K562 (cell line): ENCODE measurements at regions not wholly inside any gene's neighbourhood (a gene's known extent, or its start where the extent isn't known, plus 50 kb on each side); places are given as distances from the start of the nearest gene placed in this dataset.

Experiments
- ATAC-seq: fragments of 200-7000 bp; cut with Tn5 transposase; 3 replicates; pipeline ENCODE4 v1.9.1; 2020; ENCODE audit warnings: moderate library complexity
- BruUV-seq: library from RNA; stranded (reverse); fragments of 400-500 nt; replicated peaks from 2 replicates; lab custom pipeline; 2021; lab: Mats Ljungman, UMichigan
- CTCF ChIA-PET: fragments of 300-600 bp; formaldehyde crosslinking; extraction: SDS; loops from one replicate; lab custom pipeline; 2021; ENCODE audit warnings: low intra/inter-chr PET ratio; lab: Yijun Ruan, JAX
- POLR2A ChIA-PET: fragments of 300-600, 350-650 bp; sonication (Branson Sonifier 250); formaldehyde crosslinking; extraction: SDS; loops from one replicate; lab custom pipeline; 2021; ENCODE audit warnings: antibody characterized with exemption, inconsistent platforms; lab: Yijun Ruan, JAX
- DNase-seq, 4 experiments: peaks; one replicate each; pipeline versions ENCODE4 v3.0.0 to v3.0.0-alpha.2; 2011 to 2018; ENCODE audit warnings: low spot score in 3 of 4, mixed read lengths in 3 of 4; ENCODE audit errors: extremely low read depth in 1 of 4
- FAIRE-seq: peaks from 2 replicates; lab custom pipeline; 2011; peaks lifted over from hg19 to GRCh38; lab: Jason Lieb, UNC
- H2AFZ ChIP-seq: 2 replicates; pipeline ENCODE4 v1.6.0; 2011; ENCODE audit warnings: low read depth, low read length, control low read depth, inconsistent platforms
- H3K27ac ChIP-seq: fragments of 200-600 bp; 3 replicates; pipeline ENCODE4 v1.8.0; 2011; ENCODE audit warnings: low read depth, mild to moderate bottlenecking, control low read depth, inconsistent platforms, low read length, moderate library complexity, mixed read lengths; ENCODE audit errors: extremely low read depth
- H3K27me3 ChIP-seq, 2 experiments: fragments of 300-600 bp in 1 of 2; 2 replicates in 1 of 2; 3 replicates in 1 of 2; pipeline versions ENCODE4 v1.6.0 to v1.8.0; 2011; ENCODE audit warnings: inconsistent platforms in 2 of 2, low read length in 2 of 2, mild to moderate bottlenecking in 1 of 2, mixed read lengths in 1 of 2, moderate library complexity in 1 of 2; ENCODE audit not compliant: control insufficient read depth in 2 of 2, insufficient read depth in 2 of 2
- H3K36me3 ChIP-seq: fragments of 300-600 bp; 3 replicates; pipeline ENCODE4 v1.8.0; 2011; ENCODE audit warnings: mild to moderate bottlenecking, low read length, inconsistent platforms; ENCODE audit not compliant: control insufficient read depth, insufficient read depth
- H3K4me1 ChIP-seq, 2 experiments: fragments of 200-600 bp in 1 of 2; replicated peaks in 1 of 2; 2 replicates in 1 of 2; 3 replicates in 1 of 2; pipeline versions ENCODE4 v1.5.1 to v1.8.0; 2011; ENCODE audit warnings: inconsistent platforms in 2 of 2, low read length in 2 of 2, mild to moderate bottlenecking in 1 of 2, mixed read lengths in 1 of 2, moderate library complexity in 1 of 2; ENCODE audit not compliant: control insufficient read depth in 2 of 2, insufficient read depth in 2 of 2
- H3K4me2 ChIP-seq: 2 replicates; pipeline ENCODE4 v1.6.1; 2011; ENCODE audit warnings: low read length, control low read depth, inconsistent platforms, mixed read lengths; ENCODE audit not compliant: insufficient read depth
- H3K4me3 ChIP-seq: fragments of 200-600 bp; sonication (generic), shearing (Covaris generic); 2 replicates; pipeline ENCODE4 v1.5.1; 2016; ENCODE audit warnings: control low read depth, inconsistent platforms
- H3K79me2 ChIP-seq: fragments of 200-600 bp; 3 replicates; pipeline ENCODE4 v1.8.0; 2011; ENCODE audit warnings: low read length, inconsistent platforms; ENCODE audit not compliant: control insufficient read depth, insufficient read depth
- H3K9ac ChIP-seq, 2 experiments: 2 replicates each; pipeline versions ENCODE4 v1.6.0 to v1.6.1; 2011; ENCODE audit warnings: low read depth in 2 of 2, low read length in 2 of 2, control low read depth in 1 of 2, inconsistent platforms in 1 of 2, mild to moderate bottlenecking in 1 of 2, mixed read lengths in 1 of 2; ENCODE audit not compliant: insufficient read depth in 1 of 2
- H3K9me1 ChIP-seq: one replicate; pipeline ENCODE4 v1.6.0; 2011; ENCODE audit warnings: inconsistent platforms, mild to moderate bottlenecking, low read length, moderate library complexity; ENCODE audit not compliant: control insufficient read depth, insufficient read depth
- H3K9me3 ChIP-seq: replicated peaks from 2 replicates; pipeline ENCODE4 v1.5.1; 2011; ENCODE audit warnings: low read depth, low read length, inconsistent platforms; ENCODE audit not compliant: control insufficient read depth, insufficient read depth
- H4K20me1 ChIP-seq: replicated peaks from 2 replicates; pipeline ENCODE4 v1.6.1; 2011; ENCODE audit warnings: low read length, inconsistent platforms, mixed read lengths; ENCODE audit not compliant: control insufficient read depth, insufficient read depth
- CBX3 ChIP-seq, 2 experiments: IDR thresholded peaks; 1 replicate in 1 of 2; 2 replicates in 1 of 2; pipeline ENCODE4 v1.6.1; 2012; ENCODE audit warnings: inconsistent platforms in 2 of 2, low read length in 2 of 2, borderline replicate concordance in 1 of 2, control low read depth in 1 of 2
- ELF4 ChIP-seq: fragments of 450-650 bp; formaldehyde crosslinking; IDR thresholded peaks from 2 replicates; pipeline ENCODE4 v1.4.0; 2022; ENCODE audit warnings: missing genetic modification characterization
- HEY1 ChIP-seq: fragments of 250-450 bp; sonication (Bioruptor Pico); IDR thresholded peaks from 2 replicates; pipeline ENCODE4 v1.5.0; 2020; ENCODE audit warnings: mild to moderate bottlenecking, moderate library complexity, borderline replicate concordance
- HMGXB4 ChIP-seq: sonication (generic); formaldehyde crosslinking; IDR thresholded peaks from 2 replicates; pipeline ENCODE4 v1.8.1; 2023; ENCODE audit warnings: mild to moderate bottlenecking, missing genetic modification reagents
- ILK ChIP-seq: fragments of 450-650 bp; IDR thresholded peaks from 2 replicates; pipeline ENCODE4 v1.6.1; 2016; ENCODE audit warnings: missing genetic modification characterization, low read depth, mild to moderate bottlenecking, missing compliant biosample characterization, moderate library complexity, borderline replicate concordance
- MLX ChIP-seq, 2 experiments: fragments of 450-650 bp in 1 of 2; sonication (generic) in 1 of 2; formaldehyde crosslinking; conservative IDR thresholded peaks; 2 replicates each; pipeline versions ENCODE4 v1.4.0 to v1.8.1; 2020 to 2022; ENCODE audit warnings: mild to moderate bottlenecking in 1 of 2, missing genetic modification reagents in 1 of 2
- MNT ChIP-seq, 2 experiments: fragments of 450-650 bp; conservative IDR thresholded peaks; 2 replicates each; pipeline ENCODE4 v1.6.1; 2017; ENCODE audit warnings: mild to moderate bottlenecking in 2 of 2, moderate library complexity in 2 of 2
- NFIC ChIP-seq: fragments of 450-650 bp; IDR thresholded peaks from 2 replicates; pipeline ENCODE4 v1.6.1; 2017; ENCODE audit warnings: mild to moderate bottlenecking, inconsistent platforms
- NR2F6 ChIP-seq: fragments of 450-650 bp; formaldehyde crosslinking; IDR thresholded peaks from 2 replicates; pipeline ENCODE4 v1.4.0; 2020; ENCODE audit warnings: mild to moderate bottlenecking
- STAT6 ChIP-seq: sonication (generic); formaldehyde crosslinking; IDR thresholded peaks from 2 replicates; pipeline ENCODE4 v1.8.1; 2023; ENCODE audit warnings: mild to moderate bottlenecking, missing genetic modification reagents
- ZBTB43 ChIP-seq: sonication (generic); formaldehyde crosslinking; IDR thresholded peaks from 2 replicates; pipeline ENCODE4 v1.8.0; 2023; ENCODE audit warnings: mild to moderate bottlenecking, missing genetic modification reagents
- WGBS: fragments of 100-300 bp; shearing (Covaris generic); methylation state at CpG from one replicate; pipeline ENCODE4 v1.1.6; 2016; ENCODE audit warnings: low coverage, mixed read lengths; ENCODE audit not compliant: insufficient coverage; ENCODE audit errors: missing lambda C conversion rate; 5-methylcytosine and 5-hydroxymethylcytosine counted together
- in situ Hi-C: fragments of 300-500 bp; cut with MboI; formaldehyde crosslinking; loops from 4 replicates; pipeline ENCODE4 v1.15.0; 2018; ENCODE audit warnings: inconsistent platforms, mixed read lengths
- intact Hi-C: fragments of 100-400 bp; cut with micrococcal nuclease; formaldehyde crosslinking; loops from 2 replicates; pipeline ENCODE4 v1.14.2; 2022

- TF ChIP-seq STAT6 (CRISPR knock-in tag) (no peak), HEY1 (CRISPR knock-in tag) (no peak), NR2F6 (CRISPR knock-in tag) (no peak)
Observed at GRCh38 chr15:69834761-69835160, 263.0 kb downstream of the TLE3 start (continued).

GRCh38 chr15:69836048-69836447, 261.7 kb downstream of the TLE3 start:
- Histone ChIP-seq H4K20me1 (no peaks in the 10 kb centered on the region; the same call in 1 of the 2 replicates), H3K9ac (no peak overlapping the region), H3K9me1 (no peaks in the 10 kb centered on the region), H3K4me2 (no peak overlapping the region), H3K79me2 (no peaks in the 10 kb centered on the region), H3K27ac (no peak overlapping the region), H3K9me3 (no peaks in the 10 kb centered on the region), H3K4me3 (no peak overlapping the region), H3K27me3 (peaks cover 0 to 4% of the 10 kb centered on the region in 2 experiments; a peak in 1 of 5 replicates), H3K4me1 (no peaks in the 10 kb centered on the region), H3K36me3 (no peaks in the 10 kb centered on the region), H2AFZ (no peak overlapping the region)
- ChIA-PET POLR2A (interaction anchor here (0.6 kb wide), 1 partner anchor 8 kb away, joined by 3 read pairs; no protein-coding TSS in a partner anchor), CTCF (no interaction called here)
- DNase-seq (no peak), ATAC-seq (no peak), FAIRE-seq (no peak)
- in situ Hi-C loops (no loop called here), intact Hi-C loops (no loop called here)
- 0% methylated on average over 3 of the region's 3 CpGs for WGBS
- BruUV-seq: no TSS peak
- TF ChIP-seq HMGXB4 (CRISPR knock-in tag) (no peak), ELF4 (CRISPR knock-in tag) (no peak), MNT (conservative IDR thresholded peaks at IDR 0.05) (no peak), CBX3 (IDR thresholded peaks at IDR 0.05; ENCODE audit: borderline replicate concordance in 1 of 2, low read length in 2 of 2) (no peak), ILK (tag) (no peak), NFIC (no peak), MLX (CRISPR knock-in tag; conservative IDR thresholded peaks at IDR 0.05) (no peak), ZBTB43 (no peak)
